Neural crest cell (in vitro differentiated cells): ENCODE measurements at regions not wholly inside any gene's neighbourhood (a gene's known extent, or its start where the extent isn't known, plus 50 kb on each side); places are given as distances from the start of the nearest gene placed in this dataset.

Experiments
- DNase-seq: peaks from one replicate; pipeline ENCODE4 v3.0.0; 2021; ENCODE audit warnings: low read depth, mixed read lengths, low spot score
- H3K27ac Mint-ChIP-seq: one replicate; pipeline ENCODE4 v1.8.0; 2021; ENCODE audit warnings: mild to moderate bottlenecking, mixed read lengths; ENCODE audit not compliant: unreplicated experiment
- H3K27me3 Mint-ChIP-seq: 2 replicates; pipeline ENCODE4 v1.8.0; 2021; ENCODE audit warnings: low read depth, mild to moderate bottlenecking, mixed read lengths
- H3K36me3 Mint-ChIP-seq: 2 replicates; pipeline ENCODE4 v1.8.0; 2021; ENCODE audit warnings: low read depth, mild to moderate bottlenecking, mixed read lengths
- H3K4me1 Mint-ChIP-seq: 2 replicates; pipeline ENCODE4 v1.8.0; 2021; ENCODE audit warnings: mixed read lengths
- H3K4me3 Mint-ChIP-seq: one replicate; pipeline ENCODE4 v1.8.0; 2021; ENCODE audit warnings: mild to moderate bottlenecking, mixed read lengths
- H3K9me3 Mint-ChIP-seq: 2 replicates; pipeline ENCODE4 v1.8.0; 2021; ENCODE audit warnings: mixed read lengths
- TF ChIP-seq, protein P1 (sequence below): fragments of 200-600 bp; sonication (generic); conservative IDR thresholded peaks from 2 replicates; pipeline ENCODE4 v1.5.0; 2021; ENCODE audit warnings: antibody characterized with exemption, mild to moderate bottlenecking

DNA sequence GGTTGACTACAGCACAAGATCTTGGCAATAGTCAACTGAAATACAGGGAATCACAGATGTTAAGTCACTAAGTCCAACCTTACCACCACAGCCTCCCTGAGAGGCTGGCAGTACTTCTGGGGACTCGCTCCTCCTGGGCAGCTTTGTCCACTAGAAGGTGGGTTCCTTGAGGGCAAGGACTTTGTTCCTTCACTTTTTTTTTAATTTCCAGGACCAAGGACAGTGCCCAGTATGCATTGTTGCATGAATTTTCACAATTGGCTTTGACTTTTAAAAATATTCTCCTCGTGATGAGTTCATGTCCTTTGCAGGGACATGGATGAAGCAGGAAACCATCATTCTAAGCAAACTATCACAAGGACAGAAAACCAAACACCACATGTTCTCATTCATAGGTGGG is 96.7 kb upstream of the IGSF21 start:
- Mint-ChIP-seq H3K27me3 (peaks cover 66% of the 10 kb centered on the region), H3K27ac (no peak overlapping the region)
- no peak for DNase-seq

GRCh38 chr1:18011703-18012102 is 95.9 kb upstream of the IGSF21 start:
- TF ChIP-seq, protein P1, sequence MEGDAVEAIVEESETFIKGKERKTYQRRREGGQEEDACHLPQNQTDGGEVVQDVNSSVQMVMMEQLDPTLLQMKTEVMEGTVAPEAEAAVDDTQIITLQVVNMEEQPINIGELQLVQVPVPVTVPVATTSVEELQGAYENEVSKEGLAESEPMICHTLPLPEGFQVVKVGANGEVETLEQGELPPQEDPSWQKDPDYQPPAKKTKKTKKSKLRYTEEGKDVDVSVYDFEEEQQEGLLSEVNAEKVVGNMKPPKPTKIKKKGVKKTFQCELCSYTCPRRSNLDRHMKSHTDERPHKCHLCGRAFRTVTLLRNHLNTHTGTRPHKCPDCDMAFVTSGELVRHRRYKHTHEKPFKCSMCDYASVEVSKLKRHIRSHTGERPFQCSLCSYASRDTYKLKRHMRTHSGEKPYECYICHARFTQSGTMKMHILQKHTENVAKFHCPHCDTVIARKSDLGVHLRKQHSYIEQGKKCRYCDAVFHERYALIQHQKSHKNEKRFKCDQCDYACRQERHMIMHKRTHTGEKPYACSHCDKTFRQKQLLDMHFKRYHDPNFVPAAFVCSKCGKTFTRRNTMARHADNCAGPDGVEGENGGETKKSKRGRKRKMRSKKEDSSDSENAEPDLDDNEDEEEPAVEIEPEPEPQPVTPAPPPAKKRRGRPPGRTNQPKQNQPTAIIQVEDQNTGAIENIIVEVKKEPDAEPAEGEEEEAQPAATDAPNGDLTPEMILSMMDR, result no peak
- H3K27ac Mint-ChIP-seq, result no peak overlapping the region
- no peak overlapping the region for H3K4me3 Mint-ChIP-seq
- no peaks in the 10 kb centered on the region for H3K4me1 Mint-ChIP-seq
- DNase-seq, result no peak
- H3K9me3 Mint-ChIP-seq, result no peaks in the 10 kb centered on the region
- no peaks in the 10 kb centered on the region for H3K36me3 Mint-ChIP-seq
- peaks cover 67% of the 10 kb centered on the region for H3K27me3 Mint-ChIP-seq

More for the DNA sequence above, 96.7 kb upstream of the IGSF21 start:
- no peaks in the 10 kb centered on the region for H3K9me3 Mint-ChIP-seq
- TF ChIP-seq, protein P1, result no peak
- no peaks in the 10 kb centered on the region for H3K36me3 Mint-ChIP-seq
- H3K4me3 Mint-ChIP-seq, result no peak overlapping the region
- no peaks in the 10 kb centered on the region for H3K4me1 Mint-ChIP-seq

GRCh38 chr1:18012686-18013085 is 94.9 kb upstream of the IGSF21 start:
- H3K4me1 Mint-ChIP-seq, result no peaks in the 10 kb centered on the region
- no peaks in the 10 kb centered on the region for H3K9me3 Mint-ChIP-seq
- no peaks in the 10 kb centered on the region for H3K36me3 Mint-ChIP-seq
- no peak overlapping the region for H3K27ac Mint-ChIP-seq
- peaks cover 65% of the 10 kb centered on the region for H3K27me3 Mint-ChIP-seq
- H3K4me3 Mint-ChIP-seq, result no peak overlapping the region
- TF ChIP-seq, protein P1, result no peak
- DNase-seq, result no peak

DNA sequence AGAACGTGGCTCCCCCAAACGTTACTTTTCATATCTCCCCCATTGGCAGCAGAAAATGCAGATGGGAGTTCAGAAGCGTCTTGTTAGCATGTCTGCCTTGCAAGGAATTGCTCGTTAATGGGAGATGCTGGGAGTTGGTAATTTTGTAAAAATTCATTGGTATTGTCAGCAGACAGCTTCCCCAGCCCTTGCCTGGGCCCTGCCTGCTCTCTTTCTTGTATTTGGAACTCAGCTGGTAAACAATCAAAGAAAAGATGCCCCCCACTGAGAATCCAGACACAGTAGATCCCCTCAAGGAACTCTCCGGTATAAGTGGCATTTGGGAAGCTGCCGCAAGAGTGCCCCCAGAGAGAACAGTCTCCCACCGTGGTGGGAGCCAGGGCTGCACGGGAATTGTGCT is 94.4 kb upstream of the IGSF21 start:
- DNase-seq, result no peak
- H3K36me3 Mint-ChIP-seq, result no peaks in the 10 kb centered on the region
- no peak overlapping the region for H3K27ac Mint-ChIP-seq
- H3K27me3 Mint-ChIP-seq, result peaks cover 68% of the 10 kb centered on the region
- TF ChIP-seq, protein P1, result no peak
- no peaks in the 10 kb centered on the region for H3K9me3 Mint-ChIP-seq
- H3K4me3 Mint-ChIP-seq, result no peak overlapping the region
- H3K4me1 Mint-ChIP-seq, result no peaks in the 10 kb centered on the region

GRCh38 chr1:18015719-18016118 is 91.9 kb upstream of the IGSF21 start:
- Mint-ChIP-seq H3K36me3 (no peaks in the 10 kb centered on the region), H3K9me3 (no peaks in the 10 kb centered on the region), H3K4me3 (no peak overlapping the region), H3K27me3 (peaks cover 77% of the 10 kb centered on the region), H3K27ac (no peak overlapping the region), H3K4me1 (no peaks in the 10 kb centered on the region)
- no peak for DNase-seq
- TF ChIP-seq, protein P1, result no peak

DNA sequence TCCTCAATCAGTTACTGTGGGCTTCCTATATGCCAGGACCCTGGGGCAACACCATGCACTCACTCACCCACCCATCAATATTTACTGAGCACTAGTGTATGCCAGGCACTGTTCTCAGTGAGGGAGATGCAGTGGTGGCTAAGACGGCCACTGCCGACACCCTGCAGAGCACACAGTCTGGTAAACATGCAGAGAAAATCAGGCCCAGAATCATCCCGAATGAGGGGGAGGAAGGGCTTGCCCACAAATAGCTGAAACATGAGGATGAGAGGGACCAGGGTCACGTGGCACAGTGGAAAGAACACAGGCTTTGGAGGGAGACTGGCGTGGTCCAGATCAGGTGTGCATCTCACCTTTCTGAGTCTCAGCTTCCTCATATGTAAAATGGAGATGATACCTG is 89.2 kb upstream of the IGSF21 start:
- no peak for DNase-seq
- no peak overlapping the region for H3K4me3 Mint-ChIP-seq
- peaks cover 91% of the 10 kb centered on the region for H3K27me3 Mint-ChIP-seq
- no peaks in the 10 kb centered on the region for H3K9me3 Mint-ChIP-seq
- H3K4me1 Mint-ChIP-seq, result no peaks in the 10 kb centered on the region
- H3K36me3 Mint-ChIP-seq, result no peaks in the 10 kb centered on the region
- no peak overlapping the region for H3K27ac Mint-ChIP-seq
- TF ChIP-seq, protein P1, result no peak
